Tibial nerve (tissue), 4 donors: ENCODE measurements at regions not wholly inside any gene's neighbourhood (a gene's known extent, or its start where the extent isn't known, plus 50 kb on each side); places are given as distances from the start of the nearest gene placed in this dataset.

Source experiments
- DNase-seq, 2 donors: peaks; one replicate each; pipeline ENCODE4 v3.0.0-alpha.2; 2019; ENCODE audit warnings: low spot score in 2 of 2
- H3K27ac ChIP-seq, 4 donors: fragments of 200-600 bp; sonication (generic) in 3 of 4; one replicate each; pipeline ENCODE4 v1.5.1; 2017 to 2019; ENCODE audit warnings: mild to moderate bottlenecking in 1 of 4
- H3K27me3 ChIP-seq, 2 donors: fragments of 200-600 bp; sonication (generic) in 1 of 2; one replicate each; pipeline versions ENCODE4 v1.5.1 to v1.6.0; 2017 to 2019
- H3K36me3 ChIP-seq, 3 donors: fragments of 200-600 bp; sonication (generic); one replicate each; pipeline ENCODE4 v1.5.1; 2018 to 2019
- H3K4me1 ChIP-seq, 4 donors: fragments of 200-600 bp; sonication (generic) in 3 of 4; one replicate each; pipeline ENCODE4 v1.5.1; 2017 to 2019
- H3K4me3 ChIP-seq, 4 donors: fragments of 200-600 bp; sonication (generic) in 3 of 4; one replicate each; pipeline ENCODE4 v1.5.1; 2017 to 2019; ENCODE audit warnings: mild to moderate bottlenecking in 1 of 4, moderate library complexity in 1 of 4
- H3K9me3 ChIP-seq, 4 donors: fragments of 200-600 bp; sonication (generic) in 3 of 4; one replicate each; pipeline ENCODE4 v1.5.1; 2017 to 2019
- EP300 ChIP-seq, 2 donors: sonication (generic); formaldehyde crosslinking; IDR thresholded peaks; one replicate each; pipeline ENCODE4 v1.6.1; 2017; ENCODE audit warnings: antibody characterized with exemption in 2 of 2, mild to moderate bottlenecking in 1 of 2
- POLR2A ChIP-seq, 2 donors: fragments of 450-650 bp; IDR thresholded peaks; one replicate each; pipeline ENCODE4 v1.6.1; 2017; ENCODE audit warnings: antibody characterized with exemption in 2 of 2, mild to moderate bottlenecking in 2 of 2, moderate library complexity in 2 of 2
- WGBS, 2 donors: methylation state at CpG; one replicate each; pipeline ENCODE4 v1.1.5; 2018; 5-methylcytosine and 5-hydroxymethylcytosine counted together
- TF ChIP-seq, protein P1 (sequence below), 5 experiments: fragments of 200-600 bp in 3 of 5; fragments of 450-650 bp in 2 of 5; sonication (generic) in 3 of 5; IDR thresholded peaks; one replicate each; pipeline ENCODE4 v1.5.1; 2016 to 2019; ENCODE audit warnings: antibody characterized with exemption in 5 of 5, mild to moderate bottlenecking in 3 of 5, moderate library complexity in 2 of 5

DNA sequence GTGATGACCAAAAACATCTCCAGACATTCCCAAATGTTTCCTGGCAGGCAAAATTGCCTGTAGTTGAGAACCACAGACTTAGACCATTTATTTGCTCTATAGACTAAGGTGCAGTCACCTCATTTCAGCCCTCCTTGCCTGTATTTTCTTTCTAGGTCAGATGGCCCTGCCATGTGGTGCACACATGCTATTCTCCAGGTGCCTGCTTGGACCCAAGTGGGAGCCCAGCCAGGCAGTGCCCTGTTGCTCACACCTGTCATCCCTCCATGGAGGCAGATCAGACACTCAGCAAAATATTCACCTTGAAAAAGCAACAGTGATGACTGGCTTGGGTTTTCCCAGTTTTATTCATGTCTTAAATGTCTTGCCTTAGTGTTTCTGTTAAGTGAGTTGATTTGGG lies 311.4 kb downstream of the TFAP2C start:
- DNase-seq: no peak
- Histone ChIP-seq H3K9me3 (no peaks in the 10 kb centered on the region), H3K4me1 (peaks cover 0 to 11% (median 0%) of the 10 kb centered on the region in 4 donors), H3K36me3 (no peaks in the 10 kb centered on the region), H3K27me3 (no peaks in the 10 kb centered on the region), H3K4me3 (no peak overlapping the region), H3K27ac (no peak overlapping the region)
- TF ChIP-seq POLR2A (IDR thresholded peaks at IDR 0.05) (no peak), EP300 (IDR thresholded peaks at IDR 0.05) (no peak)
- TF ChIP-seq, protein P1, sequence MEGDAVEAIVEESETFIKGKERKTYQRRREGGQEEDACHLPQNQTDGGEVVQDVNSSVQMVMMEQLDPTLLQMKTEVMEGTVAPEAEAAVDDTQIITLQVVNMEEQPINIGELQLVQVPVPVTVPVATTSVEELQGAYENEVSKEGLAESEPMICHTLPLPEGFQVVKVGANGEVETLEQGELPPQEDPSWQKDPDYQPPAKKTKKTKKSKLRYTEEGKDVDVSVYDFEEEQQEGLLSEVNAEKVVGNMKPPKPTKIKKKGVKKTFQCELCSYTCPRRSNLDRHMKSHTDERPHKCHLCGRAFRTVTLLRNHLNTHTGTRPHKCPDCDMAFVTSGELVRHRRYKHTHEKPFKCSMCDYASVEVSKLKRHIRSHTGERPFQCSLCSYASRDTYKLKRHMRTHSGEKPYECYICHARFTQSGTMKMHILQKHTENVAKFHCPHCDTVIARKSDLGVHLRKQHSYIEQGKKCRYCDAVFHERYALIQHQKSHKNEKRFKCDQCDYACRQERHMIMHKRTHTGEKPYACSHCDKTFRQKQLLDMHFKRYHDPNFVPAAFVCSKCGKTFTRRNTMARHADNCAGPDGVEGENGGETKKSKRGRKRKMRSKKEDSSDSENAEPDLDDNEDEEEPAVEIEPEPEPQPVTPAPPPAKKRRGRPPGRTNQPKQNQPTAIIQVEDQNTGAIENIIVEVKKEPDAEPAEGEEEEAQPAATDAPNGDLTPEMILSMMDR (IDR thresholded peaks at IDR 0.05): no peak

DNA sequence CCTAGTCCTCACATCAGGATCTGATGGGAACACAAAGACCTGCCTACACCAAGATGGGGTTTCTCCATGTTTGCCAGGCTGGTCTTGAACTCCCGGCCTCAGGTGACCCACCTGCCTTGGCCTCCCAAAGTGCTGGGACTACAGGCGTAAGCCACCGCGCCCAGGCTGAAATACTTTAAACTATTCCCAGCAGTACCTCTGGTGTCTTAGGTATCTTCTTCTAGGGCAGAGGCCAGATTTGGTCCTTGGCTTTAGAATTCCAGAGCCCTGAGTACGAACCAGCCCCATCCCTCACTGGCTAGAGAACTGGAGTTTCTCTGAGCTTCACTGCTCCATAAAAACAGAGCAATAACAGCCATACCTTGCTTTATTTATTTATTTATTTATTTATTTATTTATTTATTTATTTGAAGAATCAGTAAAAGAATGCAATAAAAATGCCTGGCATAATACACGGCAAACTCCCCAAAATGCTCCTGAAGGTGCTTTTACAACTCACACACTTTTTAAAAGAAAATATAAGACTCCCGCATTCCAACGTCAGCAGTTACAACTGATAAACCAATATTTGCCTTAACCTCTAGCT lies 312.1 kb downstream of the TFAP2C start:
- H3K27me3 ChIP-seq: peaks cover 0 to 2% of the 10 kb centered on the region in 2 donors
- no peaks in the 10 kb centered on the region for H3K36me3 ChIP-seq
- no peak for DNase-seq
- no peak overlapping the region for H3K27ac ChIP-seq
- H3K9me3 ChIP-seq: no peaks in the 10 kb centered on the region
- TF ChIP-seq POLR2A (IDR thresholded peaks at IDR 0.05): no peak
- TF ChIP-seq, protein P1 (IDR thresholded peaks at IDR 0.05): no peak
- no peak for TF ChIP-seq EP300 (IDR thresholded peaks at IDR 0.05)
- no peak overlapping the region for H3K4me3 ChIP-seq
- WGBS, 2 donors: 85 to 88% methylated on average over 8 of the region's 8 CpGs
- H3K4me1 ChIP-seq: peaks cover 0 to 9% (median 0%) of the 10 kb centered on the region in 4 donors

DNA sequence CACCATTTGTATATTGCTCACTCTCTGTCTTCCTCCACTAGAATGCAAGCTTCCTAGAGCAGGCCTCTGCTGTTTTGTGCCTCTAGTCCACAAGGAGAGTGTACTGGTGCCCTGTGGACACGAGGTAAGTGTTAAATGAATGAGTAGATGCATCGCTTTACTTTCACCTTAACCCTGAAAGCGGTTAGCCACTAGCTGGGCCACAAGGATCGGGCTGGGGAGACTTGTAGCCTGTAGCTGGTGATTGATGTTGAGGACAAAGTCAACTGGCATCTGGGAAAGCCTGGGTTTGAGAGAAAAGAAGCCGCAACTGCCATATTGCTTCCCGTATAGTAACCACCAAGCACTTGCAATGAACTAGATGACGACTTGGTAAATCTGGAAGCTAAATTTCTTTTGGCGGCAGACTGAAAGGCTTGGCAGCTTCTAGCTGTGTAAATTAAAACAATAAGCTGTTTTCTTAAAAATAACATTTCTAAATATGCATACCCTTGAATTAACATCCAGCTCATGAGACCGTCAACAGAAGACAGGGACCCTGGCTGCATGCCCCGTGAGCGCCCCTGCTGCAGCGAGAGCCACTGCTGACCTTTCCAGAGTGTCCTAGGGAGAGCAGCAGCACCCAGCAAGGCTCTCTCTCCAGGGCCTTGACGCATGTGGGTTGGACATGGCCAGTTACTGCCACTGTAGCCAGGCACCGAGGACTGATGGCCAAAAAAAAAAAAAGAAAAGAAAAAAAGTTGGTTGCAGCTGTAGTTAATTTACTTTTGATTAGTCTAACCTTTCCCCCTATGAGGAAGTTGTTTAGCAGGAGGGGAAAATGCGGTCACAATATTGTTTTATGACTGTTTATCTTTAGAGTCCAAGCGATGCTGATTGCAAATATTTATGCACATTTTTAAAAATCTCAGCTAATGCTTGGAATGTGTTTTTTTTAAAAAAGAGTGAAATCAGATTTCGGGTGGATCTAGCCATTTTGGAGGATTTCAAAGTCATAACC lies 315.1 kb downstream of the TFAP2C start:
- Histone ChIP-seq H3K36me3 (no peaks in the 10 kb centered on the region), H3K4me1 (peaks cover 0 to 9% (median 0%) of the 10 kb centered on the region in 4 donors), H3K27me3 (peaks cover 0 to 3% of the 10 kb centered on the region in 2 donors), H3K4me3 (no peak overlapping the region), H3K27ac (no peak overlapping the region), H3K9me3 (no peaks in the 10 kb centered on the region)
- 55 to 61% methylated on average over 17 of the region's 17 CpGs for WGBS, 2 donors
- DNase-seq: no peak
- no peak for TF ChIP-seq POLR2A (IDR thresholded peaks at IDR 0.05)
- no peak for TF ChIP-seq EP300 (IDR thresholded peaks at IDR 0.05)
- TF ChIP-seq, protein P1 (IDR thresholded peaks at IDR 0.05): no peak

DNA sequence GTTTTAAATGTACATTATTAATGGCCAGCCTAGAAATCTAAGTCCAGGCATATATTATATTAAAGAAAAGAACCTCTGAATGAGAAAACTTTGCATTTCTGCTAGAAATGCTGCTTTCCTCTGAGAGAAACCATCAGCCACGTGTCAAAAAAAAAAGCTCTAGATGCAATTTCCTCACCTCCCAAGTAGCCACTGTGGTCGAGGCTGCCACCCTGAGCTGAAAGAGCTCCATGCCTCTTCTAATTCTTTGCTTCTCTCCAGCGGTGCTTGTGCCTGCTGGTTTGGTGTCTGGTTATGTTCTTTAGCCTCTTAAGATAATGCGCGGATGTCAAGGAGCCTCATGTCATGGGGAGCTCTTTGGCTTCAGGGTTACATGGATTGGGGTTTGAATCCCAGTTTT lies 316.0 kb downstream of the TFAP2C start:
- Histone ChIP-seq H3K27ac (no peak overlapping the region), H3K36me3 (no peaks in the 10 kb centered on the region), H3K4me1 (peaks cover 0 to 9% (median 0%) of the 10 kb centered on the region in 4 donors), H3K9me3 (no peaks in the 10 kb centered on the region), H3K4me3 (no peak overlapping the region), H3K27me3 (peaks cover 0 to 3% of the 10 kb centered on the region in 2 donors)
- no peak for TF ChIP-seq EP300 (IDR thresholded peaks at IDR 0.05)
- TF ChIP-seq, protein P1 (IDR thresholded peaks at IDR 0.05): no peak
- TF ChIP-seq POLR2A (IDR thresholded peaks at IDR 0.05): no peak
- no peak for DNase-seq
- WGBS, 2 donors: 31 to 40% methylated on average over 5 of the region's 5 CpGs

DNA sequence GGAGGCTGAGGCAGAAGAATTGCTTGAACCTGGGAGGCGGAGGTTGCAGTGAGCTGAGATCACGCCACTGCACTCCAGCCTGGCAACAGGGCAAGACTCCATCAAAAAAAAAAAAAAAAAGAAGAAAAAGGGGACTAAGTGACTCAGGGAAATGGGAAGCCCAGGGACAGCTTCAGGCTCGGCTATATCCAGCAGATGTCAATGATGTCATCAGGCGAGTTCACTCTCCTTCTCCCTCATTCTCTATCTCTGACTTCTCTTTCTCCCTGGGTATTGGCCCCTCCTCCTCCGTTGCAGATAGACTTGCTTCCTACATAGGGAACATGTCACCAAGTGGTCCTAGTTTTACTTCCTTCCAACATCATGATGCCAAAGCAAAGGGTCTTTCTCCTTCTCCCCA lies 316.8 kb downstream of the TFAP2C start:
- TF ChIP-seq EP300 (IDR thresholded peaks at IDR 0.05): no peak
- no peak for TF ChIP-seq POLR2A (IDR thresholded peaks at IDR 0.05)
- TF ChIP-seq, protein P1 (IDR thresholded peaks at IDR 0.05): no peak
- Histone ChIP-seq H3K4me3 (no peak overlapping the region), H3K36me3 (no peaks in the 10 kb centered on the region), H3K27ac (no peak overlapping the region), H3K27me3 (peaks cover 0 to 3% of the 10 kb centered on the region in 2 donors), H3K9me3 (no peaks in the 10 kb centered on the region), H3K4me1 (peaks cover 0 to 9% (median 0%) of the 10 kb centered on the region in 4 donors)
- no peak for DNase-seq
- WGBS, 2 donors: 79 to 88% methylated on average over 5 of the region's 5 CpGs
